ENCODE measurements at regions not wholly inside any gene's neighbourhood (a gene's known extent, or its start where the extent isn't known, plus 50 kb on each side); places are given as distances from the start of the nearest gene placed in this dataset.

- DNase-seq, result no peak
Observed at GRCh38 chr13:33438918-33439317, 153.4 kb upstream of the STARD13 start.

GRCh38 chr13:33441015-33441414, 155.5 kb upstream of the STARD13 start:
- Histone ChIP-seq H3K36me3 (ENCODE audit: control insufficient read depth in 1 of 2, insufficient read depth in 2 of 2, low read depth in 1 of 2, low read length in 2 of 2) (no peaks in the 10 kb centered on the region), H3K79me1 (replicated peaks; ENCODE audit: low read length, poor library complexity, severe bottlenecking) (no peaks in the 10 kb centered on the region), H3K23ac (ENCODE audit: low read length in 2 of 2) (no peak overlapping the region), H4K91ac (ENCODE audit: low read length) (no peak overlapping the region), H3K14ac (ENCODE audit: low read length in 2 of 2) (no peak overlapping the region), H3K18ac (ENCODE audit: low read depth in 1 of 2, low read length in 2 of 2) (no peak overlapping the region), H3K4me3 (ENCODE audit: insufficient read depth in 1 of 2, low read depth in 1 of 2, low read length in 2 of 2) (no peak overlapping the region), H2AFZ (ENCODE audit: low read depth, low read length) (no peak overlapping the region), H2BK120ac (ENCODE audit: low read depth, low read length) (no peak overlapping the region), H3K4me1 (ENCODE audit: control insufficient read depth, insufficient read depth, low read depth, low read length) (no peaks in the 10 kb centered on the region), H2BK15ac (ENCODE audit: low read depth, poor library complexity, severe bottlenecking) (no peak overlapping the region), H3K4ac (ENCODE audit: low read depth in 1 of 2, low read length in 2 of 2) (no peak overlapping the region), H3K27ac (ENCODE audit: low read length, poor library complexity, severe bottlenecking) (no peak overlapping the region), H4K8ac (ENCODE audit: low read length) (no peak overlapping the region), H3K4me2 (ENCODE audit: low read length, poor library complexity, severe bottlenecking) (no peak overlapping the region), H3K9ac (ENCODE audit: low read length) (no peak overlapping the region), H3K9me3 (ENCODE audit: control insufficient read depth, low read length) (no peaks in the 10 kb centered on the region), H2BK5ac (ENCODE audit: low read depth, low read length, poor library complexity, severe bottlenecking) (no peak overlapping the region), H2BK12ac (ENCODE audit: low read length in 2 of 2) (peak overlapping the region in 1 of 2 experiments; percentile 7), H3K27me3 (ENCODE audit: control insufficient read depth in 1 of 2, insufficient read depth in 1 of 2, low read length in 2 of 2) (no peaks in the 10 kb centered on the region), H2AK5ac (ENCODE audit: low read length, severe bottlenecking) (no peak overlapping the region)
- 82% methylated on average over 1 of the region's 1 CpG for WGBS
- DNase-seq, result peak; percentile 21

More at GRCh38 chr13:33438918-33439317, 153.4 kb upstream of the STARD13 start:
- Histone ChIP-seq H3K36me3 (ENCODE audit: control insufficient read depth in 1 of 2, insufficient read depth in 2 of 2, low read depth in 1 of 2, low read length in 2 of 2) (no peaks in the 10 kb centered on the region), H2BK15ac (ENCODE audit: low read depth, poor library complexity, severe bottlenecking) (no peak overlapping the region), H2AFZ (ENCODE audit: low read depth, low read length) (no peak overlapping the region), H3K4me1 (ENCODE audit: control insufficient read depth, insufficient read depth, low read depth, low read length) (no peaks in the 10 kb centered on the region), H3K9me3 (ENCODE audit: control insufficient read depth, low read length) (no peaks in the 10 kb centered on the region), H3K4ac (ENCODE audit: low read depth in 1 of 2, low read length in 2 of 2) (no peak overlapping the region), H3K14ac (ENCODE audit: low read length in 2 of 2) (no peak overlapping the region), H4K91ac (ENCODE audit: low read length) (no peak overlapping the region), H3K23ac (ENCODE audit: low read length in 2 of 2) (no peak overlapping the region), H4K8ac (ENCODE audit: low read length) (no peak overlapping the region), H3K27ac (ENCODE audit: low read length, poor library complexity, severe bottlenecking) (no peak overlapping the region), H2AK5ac (ENCODE audit: low read length, severe bottlenecking) (no peak overlapping the region), H3K18ac (ENCODE audit: low read depth in 1 of 2, low read length in 2 of 2) (no peak overlapping the region), H3K79me1 (replicated peaks; ENCODE audit: low read length, poor library complexity, severe bottlenecking) (no peaks in the 10 kb centered on the region), H2BK12ac (ENCODE audit: low read length in 2 of 2) (no peak overlapping the region), H3K9ac (ENCODE audit: low read length) (no peak overlapping the region), H3K4me2 (ENCODE audit: low read length, poor library complexity, severe bottlenecking) (no peak overlapping the region), H3K4me3 (ENCODE audit: insufficient read depth in 1 of 2, low read depth in 1 of 2, low read length in 2 of 2) (no peak overlapping the region), H2BK120ac (ENCODE audit: low read depth, low read length) (no peak overlapping the region), H2BK5ac (ENCODE audit: low read depth, low read length, poor library complexity, severe bottlenecking) (no peak overlapping the region), H3K27me3 (ENCODE audit: control insufficient read depth in 1 of 2, insufficient read depth in 1 of 2, low read length in 2 of 2) (no peaks in the 10 kb centered on the region)
- WGBS, result 100% methylated on average over 2 of the region's 2 CpGs

- Histone ChIP-seq H2BK5ac (ENCODE audit: low read depth, low read length, poor library complexity, severe bottlenecking) (no peak overlapping the region), H3K4me3 (ENCODE audit: insufficient read depth in 1 of 2, low read depth in 1 of 2, low read length in 2 of 2) (no peak overlapping the region), H2BK12ac (ENCODE audit: low read length in 2 of 2) (no peak overlapping the region), H2AK5ac (ENCODE audit: low read length, severe bottlenecking) (no peak overlapping the region), H3K36me3 (ENCODE audit: control insufficient read depth in 1 of 2, insufficient read depth in 2 of 2, low read depth in 1 of 2, low read length in 2 of 2) (no peaks in the 10 kb centered on the region), H3K79me1 (replicated peaks; ENCODE audit: low read length, poor library complexity, severe bottlenecking) (no peaks in the 10 kb centered on the region), H2BK15ac (ENCODE audit: low read depth, poor library complexity, severe bottlenecking) (no peak overlapping the region), H3K23ac (ENCODE audit: low read length in 2 of 2) (no peak overlapping the region), H3K14ac (ENCODE audit: low read length in 2 of 2) (no peak overlapping the region), H3K9me3 (ENCODE audit: control insufficient read depth, low read length) (no peaks in the 10 kb centered on the region), H3K4ac (ENCODE audit: low read depth in 1 of 2, low read length in 2 of 2) (no peak overlapping the region), H3K18ac (ENCODE audit: low read depth in 1 of 2, low read length in 2 of 2) (no peak overlapping the region), H3K9ac (ENCODE audit: low read length) (no peak overlapping the region), H4K91ac (ENCODE audit: low read length) (no peak overlapping the region), H3K4me1 (ENCODE audit: control insufficient read depth, insufficient read depth, low read depth, low read length) (no peaks in the 10 kb centered on the region), H2AFZ (ENCODE audit: low read depth, low read length) (no peak overlapping the region), H2BK120ac (ENCODE audit: low read depth, low read length) (no peak overlapping the region), H4K8ac (ENCODE audit: low read length) (no peak overlapping the region), H3K4me2 (ENCODE audit: low read length, poor library complexity, severe bottlenecking) (no peak overlapping the region), H3K27ac (ENCODE audit: low read length, poor library complexity, severe bottlenecking) (no peak overlapping the region), H3K27me3 (ENCODE audit: control insufficient read depth in 1 of 2, insufficient read depth in 1 of 2, low read length in 2 of 2) (no peaks in the 10 kb centered on the region)
- DNase-seq, result no peak
- no CpG with 5 or more reads among the region's 1 CpG for WGBS
Observed at GRCh38 chr13:33445024-33445423, 159.5 kb upstream of the STARD13 start.

GRCh38 chr13:33445476-33445875, 159.9 kb upstream of the STARD13 start:
- no peak overlapping the region for H3K9ac ChIP-seq (ENCODE audit: low read length)
- H3K4me3 ChIP-seq (ENCODE audit: insufficient read depth in 1 of 2, low read depth in 1 of 2, low read length in 2 of 2), result no peak overlapping the region
- H3K36me3 ChIP-seq (ENCODE audit: control insufficient read depth in 1 of 2, insufficient read depth in 2 of 2, low read depth in 1 of 2, low read length in 2 of 2), result no peaks in the 10 kb centered on the region
- H2AK5ac ChIP-seq (ENCODE audit: low read length, severe bottlenecking), result no peak overlapping the region
- H3K4me1 ChIP-seq (ENCODE audit: control insufficient read depth, insufficient read depth, low read depth, low read length), result no peaks in the 10 kb centered on the region
- WGBS, result 67% methylated on average over 2 of the region's 4 CpGs
- no peak overlapping the region for H3K27ac ChIP-seq (ENCODE audit: low read length, poor library complexity, severe bottlenecking)
- no peak overlapping the region for H2BK120ac ChIP-seq (ENCODE audit: low read depth, low read length)
- H3K9me3 ChIP-seq (ENCODE audit: control insufficient read depth, low read length), result no peaks in the 10 kb centered on the region
- no peak overlapping the region for H2AFZ ChIP-seq (ENCODE audit: low read depth, low read length)
- H2BK15ac ChIP-seq (ENCODE audit: low read depth, poor library complexity, severe bottlenecking), result no peak overlapping the region
- peak overlapping the region in 1 of 2 experiments; percentile 83 for H2BK12ac ChIP-seq (ENCODE audit: low read length in 2 of 2)
- H3K14ac ChIP-seq (ENCODE audit: low read length in 2 of 2), result no peak overlapping the region
- no peak overlapping the region for H2BK5ac ChIP-seq (ENCODE audit: low read depth, low read length, poor library complexity, severe bottlenecking)
- DNase-seq, result no peak
- H3K4ac ChIP-seq (ENCODE audit: low read depth in 1 of 2, low read length in 2 of 2), result no peak overlapping the region
- H3K23ac ChIP-seq (ENCODE audit: low read length in 2 of 2), result no peak overlapping the region
- no peak overlapping the region for H3K18ac ChIP-seq (ENCODE audit: low read depth in 1 of 2, low read length in 2 of 2)
- H3K79me1 ChIP-seq (replicated peaks; ENCODE audit: low read length, poor library complexity, severe bottlenecking), result no peaks in the 10 kb centered on the region
- H3K4me2 ChIP-seq (ENCODE audit: low read length, poor library complexity, severe bottlenecking), result no peak overlapping the region
- no peaks in the 10 kb centered on the region for H3K27me3 ChIP-seq (ENCODE audit: control insufficient read depth in 1 of 2, insufficient read depth in 1 of 2, low read length in 2 of 2)
- no peak overlapping the region for H4K91ac ChIP-seq (ENCODE audit: low read length)
- H4K8ac ChIP-seq (ENCODE audit: low read length), result no peak overlapping the region
